SK-N-SH (cell line): ENCODE measurements at regions not wholly inside any gene's neighbourhood (a gene's known extent, or its start where the extent isn't known, plus 50 kb on each side); places are given as distances from the start of the nearest gene placed in this dataset.

Experiments used
- CTCF ChIA-PET: fragments of 300-600, 350-600 bp; formaldehyde crosslinking; extraction: SDS; loops from one replicate; lab custom pipeline; 2021; lab: Yijun Ruan, JAX
- POLR2A ChIA-PET: fragments of 350-600 bp; sonication (Branson Sonifier 250); formaldehyde crosslinking; extraction: SDS; loops from one replicate; lab custom pipeline; 2020; ENCODE audit warnings: antibody characterized with exemption, inconsistent platforms; lab: Yijun Ruan, JAX
- DNase-seq: peaks from one replicate; pipeline ENCODE4 v3.0.0; 2012
- H2AFZ ChIP-seq: fragments of 200-600 bp; sonication (generic); 2 replicates; pipeline ENCODE4 v1.8.1; 2016; ENCODE audit warnings: antibody characterized with exemption, mild to moderate bottlenecking, low read depth
- H3F3A ChIP-seq: fragments of 200-600 bp; sonication (generic); replicated peaks from 2 replicates; pipeline ENCODE3; 2016; ENCODE audit warnings: antibody characterized with exemption, mild to moderate bottlenecking; ENCODE audit not compliant: insufficient read depth
- H3K27ac ChIP-seq, 2 experiments: fragments of 200-500 bp in 1 of 2; fragments of 200-600 bp in 1 of 2; sonication (Bioruptor generic) in 1 of 2; sonication (generic), shearing (Covaris generic) in 1 of 2; 2 replicates each; pipeline versions ENCODE4 v1.5.1 to v1.6.1; 2014 to 2016; ENCODE audit warnings: low read depth in 2 of 2, inconsistent platforms in 1 of 2, low read length in 1 of 2, mild to moderate bottlenecking in 1 of 2, mixed read lengths in 1 of 2
- H3K27me3 ChIP-seq: fragments of 200-600 bp; sonication (generic), shearing (Covaris generic); 2 replicates; pipeline ENCODE4 v1.6.1; 2016; ENCODE audit warnings: mixed run types; ENCODE audit not compliant: insufficient read depth
- H3K36me3 ChIP-seq, 2 experiments: fragments of 200-500 bp in 1 of 2; fragments of 200-600 bp in 1 of 2; sonication (Bioruptor generic) in 1 of 2; sonication (generic) in 1 of 2; replicated peaks in 1 of 2; 2 replicates each; pipeline versions ENCODE3 to v1.5.1; 2014 to 2016; ENCODE audit warnings: low read length in 1 of 2, mild to moderate bottlenecking in 1 of 2; ENCODE audit not compliant: insufficient read depth in 2 of 2, control insufficient read depth in 1 of 2
- H3K4me1 ChIP-seq, 2 experiments: fragments of 200-500 bp in 1 of 2; fragments of 200-600 bp in 1 of 2; sonication (Bioruptor generic) in 1 of 2; sonication (generic), shearing (Covaris generic) in 1 of 2; 2 replicates each; pipeline versions ENCODE4 v1.5.1 to v1.6.1; 2014 to 2016; ENCODE audit warnings: low read depth in 1 of 2, low read length in 1 of 2, mixed run types in 1 of 2; ENCODE audit not compliant: insufficient read depth in 2 of 2, control insufficient read depth in 1 of 2
- H3K4me2 ChIP-seq: fragments of 200-600 bp; sonication (generic), shearing (Covaris generic); 2 replicates; pipeline ENCODE4 v1.6.1; 2017; ENCODE audit warnings: mixed run types
- H3K4me3 ChIP-seq, 2 experiments: fragments of 200-500 bp in 1 of 2; fragments of 200-600 bp in 1 of 2; sonication (Bioruptor generic) in 1 of 2; sonication (generic), shearing (Covaris generic) in 1 of 2; 2 replicates each; pipeline versions ENCODE4 v1.5.1 to v1.8.1; 2014 to 2016; ENCODE audit warnings: low read depth in 2 of 2, inconsistent platforms in 1 of 2, low read length in 1 of 2, mild to moderate bottlenecking in 1 of 2, mixed read lengths in 1 of 2, moderate library complexity in 1 of 2
- H3K79me2 ChIP-seq: fragments of 200-600 bp; sonication (generic); 2 replicates; pipeline ENCODE4 v1.8.1; 2017; ENCODE audit warnings: mild to moderate bottlenecking; ENCODE audit not compliant: insufficient read depth
- H3K9ac ChIP-seq: fragments of 200-600 bp; sonication (generic); 2 replicates; pipeline ENCODE4 v1.6.1; 2017; ENCODE audit warnings: mixed run types
- H3K9me2 ChIP-seq: fragments of 200-600 bp; sonication (generic); 2 replicates; pipeline ENCODE4 v1.6.1; 2017; ENCODE audit warnings: mixed run types
- H3K9me3 ChIP-seq: fragments of 200-600 bp; sonication (generic); 2 replicates; pipeline ENCODE4 v1.6.1; 2017; ENCODE audit warnings: mixed run types, mild to moderate bottlenecking, moderate library complexity
- H4K20me1 ChIP-seq: fragments of 200-600 bp; sonication (generic); 2 replicates; pipeline ENCODE4 v1.6.1; 2017; ENCODE audit warnings: mild to moderate bottlenecking, mixed run types; ENCODE audit not compliant: insufficient read depth
- CHD2 ChIP-seq: fragments of 150-350 bp; IDR thresholded peaks from 2 replicates; pipeline ENCODE4 v1.6.1; 2018; ENCODE audit warnings: low read length; ENCODE audit not compliant: partially characterized antibody
- ELF1 ChIP-seq: IDR thresholded peaks from 2 replicates; pipeline ENCODE4 v1.4.0; 2012
- FOSL2 ChIP-seq: IDR thresholded peaks from 2 replicates; pipeline ENCODE4 v1.4.0; 2012; ENCODE audit warnings: low read depth, mild to moderate bottlenecking, moderate library complexity, borderline replicate concordance
- FOXM1 ChIP-seq: IDR thresholded peaks from 2 replicates; pipeline ENCODE4 v1.4.0; 2012; ENCODE audit warnings: low read depth, mild to moderate bottlenecking
- GABPA ChIP-seq: IDR thresholded peaks from 2 replicates; pipeline ENCODE4 v1.4.0; 2012; ENCODE audit warnings: low read depth, mild to moderate bottlenecking
- GATA2 ChIP-seq: sonication (generic); formaldehyde crosslinking; IDR thresholded peaks from 2 replicates; pipeline ENCODE4 v1.5.0; 2020; ENCODE audit warnings: mild to moderate bottlenecking, missing genetic modification reagents
- JUND ChIP-seq: IDR thresholded peaks from 2 replicates; pipeline ENCODE4 v1.4.0; 2012
- NFIC ChIP-seq: IDR thresholded peaks from 2 replicates; pipeline ENCODE4 v1.4.0; 2012; ENCODE audit warnings: borderline replicate concordance
- RCOR1 ChIP-seq: fragments of 150-350 bp; IDR thresholded peaks from 2 replicates; pipeline ENCODE4 v1.6.1; 2017; ENCODE audit warnings: antibody characterized with exemption, low read length
- RFX5 ChIP-seq: IDR thresholded peaks from 2 replicates; pipeline ENCODE4 v1.6.1; 2012; ENCODE audit warnings: mild to moderate bottlenecking, improper control_type of control experiment, low read length
- SMC3 ChIP-seq: IDR thresholded peaks from 2 replicates; pipeline ENCODE4 v1.6.1; 2012; ENCODE audit warnings: low read depth, low read length, improper control_type of control experiment
- TEAD4 ChIP-seq: IDR thresholded peaks from 2 replicates; pipeline ENCODE4 v1.4.0; 2012; ENCODE audit warnings: mild to moderate bottlenecking, borderline replicate concordance; ENCODE audit not compliant: insufficient read depth
- YY1 ChIP-seq: IDR thresholded peaks from 2 replicates; pipeline ENCODE4 v1.4.0; 2012; ENCODE audit warnings: low read depth, mild to moderate bottlenecking
- WGBS: methylation state at CpG from one replicate; pipeline ENCODE4 v1.1.6; 2017; ENCODE audit warnings: low lambda C conversion rate; 5-methylcytosine and 5-hydroxymethylcytosine counted together
- TF ChIP-seq, protein P1 (sequence below): IDR thresholded peaks from 2 replicates; pipeline ENCODE4 v1.6.1; 2012; ENCODE audit warnings: mild to moderate bottlenecking, low read depth, low read length, moderate library complexity
- TF ChIP-seq, protein P2 (sequence below): IDR thresholded peaks from 2 replicates; pipeline ENCODE4 v1.4.0; 2012; ENCODE audit warnings: low read depth

DNA sequence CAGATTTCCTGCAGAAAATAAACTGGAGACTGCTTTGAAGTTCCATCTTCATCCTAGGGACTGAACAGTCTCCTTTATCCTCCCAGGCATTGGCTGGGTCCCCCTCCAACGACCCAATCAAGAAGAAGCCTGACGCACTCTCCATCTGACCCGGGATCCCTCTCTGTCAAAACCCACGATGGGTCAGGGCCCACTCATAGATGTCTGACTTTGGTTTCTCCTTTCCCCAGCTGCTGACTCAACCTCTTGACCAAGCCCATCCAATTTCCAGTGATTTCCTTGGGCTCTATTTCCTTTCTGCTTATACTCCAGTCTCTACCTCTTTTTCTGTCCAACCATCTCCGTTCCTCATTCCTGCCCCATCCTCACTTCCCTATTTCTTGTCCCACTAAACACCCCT, 189.7 kb downstream of the MIAT start:
- Histone ChIP-seq H3K4me1 (peaks cover 2 to 16% of the 10 kb centered on the region in 2 experiments; a peak in 2 of 4 replicates), H4K20me1 (no peaks in the 10 kb centered on the region), H3K9me3 (no peaks in the 10 kb centered on the region), H3K27ac (no peak overlapping the region), H2AFZ (no peak overlapping the region), H3F3A (no peaks in the 10 kb centered on the region), H3K9me2 (no peaks in the 10 kb centered on the region), H3K79me2 (no peaks in the 10 kb centered on the region), H3K27me3 (no peaks in the 10 kb centered on the region), H3K4me3 (no peak overlapping the region), H3K9ac (no peak overlapping the region), H3K4me2 (no peak overlapping the region), H3K36me3 (no peaks in the 10 kb centered on the region)
- POLR2A ChIA-PET, result no interaction called here
- CTCF ChIA-PET, result no interaction called here
- no peak for TF ChIP-seq GATA2
- 54% methylated on average over 5 of the region's 5 CpGs for WGBS
- no peak for DNase-seq

DNA sequence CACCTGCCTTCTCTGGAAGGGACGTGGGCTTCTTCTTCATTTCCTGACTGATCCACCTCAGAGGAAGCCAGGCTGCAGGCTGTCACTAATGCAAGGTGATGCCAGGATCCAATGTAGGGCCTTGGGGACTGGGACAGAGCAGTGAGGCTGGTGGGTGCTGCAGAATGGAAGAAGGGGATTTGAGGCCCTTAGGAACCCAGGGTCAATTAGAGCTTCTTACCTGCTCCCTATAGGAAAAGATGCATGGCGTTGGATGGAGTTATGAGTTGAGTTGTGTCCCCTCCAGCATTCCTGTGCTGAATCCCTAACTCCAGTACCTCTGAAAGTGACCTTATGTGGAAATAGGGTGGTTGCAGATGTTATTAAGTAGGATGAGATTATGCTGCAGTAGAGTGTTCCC, 190.4 kb downstream of the MIAT start:
- no peak for DNase-seq
- H3K27me3 ChIP-seq, result no peaks in the 10 kb centered on the region

More for the DNA sequence above, 190.4 kb downstream of the MIAT start:
- Histone ChIP-seq H3K27ac (no peak overlapping the region), H3K79me2 (no peaks in the 10 kb centered on the region), H3K4me1 (peaks cover 2 to 16% of the 10 kb centered on the region in 2 experiments; a peak in 2 of 4 replicates), H3F3A (no peaks in the 10 kb centered on the region), H3K4me2 (no peak overlapping the region), H3K9me2 (no peaks in the 10 kb centered on the region), H3K36me3 (no peaks in the 10 kb centered on the region), H3K9ac (no peak overlapping the region), H2AFZ (no peak overlapping the region), H3K4me3 (no peak overlapping the region), H4K20me1 (no peaks in the 10 kb centered on the region), H3K9me3 (no peaks in the 10 kb centered on the region)
- TF ChIP-seq, protein P1, sequence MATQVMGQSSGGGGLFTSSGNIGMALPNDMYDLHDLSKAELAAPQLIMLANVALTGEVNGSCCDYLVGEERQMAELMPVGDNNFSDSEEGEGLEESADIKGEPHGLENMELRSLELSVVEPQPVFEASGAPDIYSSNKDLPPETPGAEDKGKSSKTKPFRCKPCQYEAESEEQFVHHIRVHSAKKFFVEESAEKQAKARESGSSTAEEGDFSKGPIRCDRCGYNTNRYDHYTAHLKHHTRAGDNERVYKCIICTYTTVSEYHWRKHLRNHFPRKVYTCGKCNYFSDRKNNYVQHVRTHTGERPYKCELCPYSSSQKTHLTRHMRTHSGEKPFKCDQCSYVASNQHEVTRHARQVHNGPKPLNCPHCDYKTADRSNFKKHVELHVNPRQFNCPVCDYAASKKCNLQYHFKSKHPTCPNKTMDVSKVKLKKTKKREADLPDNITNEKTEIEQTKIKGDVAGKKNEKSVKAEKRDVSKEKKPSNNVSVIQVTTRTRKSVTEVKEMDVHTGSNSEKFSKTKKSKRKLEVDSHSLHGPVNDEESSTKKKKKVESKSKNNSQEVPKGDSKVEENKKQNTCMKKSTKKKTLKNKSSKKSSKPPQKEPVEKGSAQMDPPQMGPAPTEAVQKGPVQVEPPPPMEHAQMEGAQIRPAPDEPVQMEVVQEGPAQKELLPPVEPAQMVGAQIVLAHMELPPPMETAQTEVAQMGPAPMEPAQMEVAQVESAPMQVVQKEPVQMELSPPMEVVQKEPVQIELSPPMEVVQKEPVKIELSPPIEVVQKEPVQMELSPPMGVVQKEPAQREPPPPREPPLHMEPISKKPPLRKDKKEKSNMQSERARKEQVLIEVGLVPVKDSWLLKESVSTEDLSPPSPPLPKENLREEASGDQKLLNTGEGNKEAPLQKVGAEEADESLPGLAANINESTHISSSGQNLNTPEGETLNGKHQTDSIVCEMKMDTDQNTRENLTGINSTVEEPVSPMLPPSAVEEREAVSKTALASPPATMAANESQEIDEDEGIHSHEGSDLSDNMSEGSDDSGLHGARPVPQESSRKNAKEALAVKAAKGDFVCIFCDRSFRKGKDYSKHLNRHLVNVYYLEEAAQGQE, result no peak
- TF ChIP-seq SMC3 (no peak), JUND (no peak), NFIC (no peak), TEAD4 (no peak), ELF1 (no peak), RCOR1 (no peak), RFX5 (no peak), GABPA (no peak), FOSL2 (no peak), CHD2 (no peak), YY1 (no peak), FOXM1 (no peak)
- TF ChIP-seq, protein P2, sequence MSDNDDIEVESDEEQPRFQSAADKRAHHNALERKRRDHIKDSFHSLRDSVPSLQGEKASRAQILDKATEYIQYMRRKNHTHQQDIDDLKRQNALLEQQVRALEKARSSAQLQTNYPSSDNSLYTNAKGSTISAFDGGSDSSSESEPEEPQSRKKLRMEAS, result no peak
- POLR2A ChIA-PET, result no interaction called here
- CTCF ChIA-PET, result no interaction called here
- 72% methylated on average over 2 of the region's 2 CpGs for WGBS
